Stomach (tissue), 4 donors: ENCODE measurements at regions not wholly inside any gene's neighbourhood (a gene's known extent, or its start where the extent isn't known, plus 50 kb on each side); places are given as distances from the start of the nearest gene placed in this dataset.

ENCODE experiments used
- POLR2A ChIP-seq, 4 donors: fragments of 450-650 bp; IDR thresholded peaks; one replicate each; pipeline ENCODE4 v1.6.1; 2016; ENCODE audit warnings: antibody characterized with exemption in 4 of 4, control low read depth in 2 of 4, mild to moderate bottlenecking in 1 of 4, moderate library complexity in 1 of 4
- TF ChIP-seq, protein P1 (sequence below), 7 experiments: fragments of 450-650 bp in 4 of 7; fragments of 200-600 bp in 3 of 7; sonication (generic) in 3 of 7; IDR thresholded peaks; one replicate each; pipeline ENCODE4 v1.5.1; 2016 to 2019; ENCODE audit warnings: antibody characterized with exemption in 7 of 7, control low read depth in 2 of 7, mild to moderate bottlenecking in 1 of 7

DNA sequence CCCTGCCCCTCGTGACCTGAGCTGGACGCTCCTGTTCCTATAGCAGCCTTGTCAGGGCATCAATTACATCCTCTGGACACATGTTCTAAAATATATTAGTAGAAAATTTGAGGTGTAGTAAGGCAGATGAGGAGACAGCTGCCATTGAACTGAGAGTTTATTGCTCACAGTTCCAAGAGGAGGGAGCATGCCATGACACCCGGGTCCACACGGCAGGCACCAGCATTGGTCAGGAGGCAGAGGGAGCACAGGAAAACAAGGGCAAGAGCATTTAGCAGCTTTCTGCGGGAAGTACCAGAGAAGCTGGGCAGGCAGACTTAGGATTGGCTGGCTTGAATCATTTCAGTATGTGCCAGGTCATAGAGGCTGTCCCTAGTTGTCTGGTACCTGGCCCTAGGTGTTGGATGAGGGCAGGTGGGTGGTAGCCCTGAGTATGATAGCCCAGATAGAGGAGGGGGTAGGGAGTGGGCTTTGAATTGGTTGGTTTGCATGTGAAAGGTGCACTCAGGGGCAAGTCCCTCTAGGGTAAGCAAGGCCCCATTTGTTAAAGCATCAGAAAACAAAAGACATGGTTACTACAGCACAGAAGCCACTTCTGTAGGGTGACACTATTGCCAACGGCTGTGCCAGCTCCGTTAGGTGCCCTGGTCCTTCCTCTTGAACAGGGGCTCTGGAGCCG, 223.6 kb upstream of the RAB4A start:
- no peak for TF ChIP-seq POLR2A (IDR thresholded peaks at IDR 0.05)
- TF ChIP-seq, protein P1, sequence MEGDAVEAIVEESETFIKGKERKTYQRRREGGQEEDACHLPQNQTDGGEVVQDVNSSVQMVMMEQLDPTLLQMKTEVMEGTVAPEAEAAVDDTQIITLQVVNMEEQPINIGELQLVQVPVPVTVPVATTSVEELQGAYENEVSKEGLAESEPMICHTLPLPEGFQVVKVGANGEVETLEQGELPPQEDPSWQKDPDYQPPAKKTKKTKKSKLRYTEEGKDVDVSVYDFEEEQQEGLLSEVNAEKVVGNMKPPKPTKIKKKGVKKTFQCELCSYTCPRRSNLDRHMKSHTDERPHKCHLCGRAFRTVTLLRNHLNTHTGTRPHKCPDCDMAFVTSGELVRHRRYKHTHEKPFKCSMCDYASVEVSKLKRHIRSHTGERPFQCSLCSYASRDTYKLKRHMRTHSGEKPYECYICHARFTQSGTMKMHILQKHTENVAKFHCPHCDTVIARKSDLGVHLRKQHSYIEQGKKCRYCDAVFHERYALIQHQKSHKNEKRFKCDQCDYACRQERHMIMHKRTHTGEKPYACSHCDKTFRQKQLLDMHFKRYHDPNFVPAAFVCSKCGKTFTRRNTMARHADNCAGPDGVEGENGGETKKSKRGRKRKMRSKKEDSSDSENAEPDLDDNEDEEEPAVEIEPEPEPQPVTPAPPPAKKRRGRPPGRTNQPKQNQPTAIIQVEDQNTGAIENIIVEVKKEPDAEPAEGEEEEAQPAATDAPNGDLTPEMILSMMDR (IDR thresholded peaks at IDR 0.05), result no peak
